ENCODE measurements at regions not wholly inside any gene's neighbourhood (a gene's known extent, or its start where the extent isn't known, plus 50 kb on each side); places are given as distances from the start of the nearest gene placed in this dataset.
"Not testable (repeated sequence)": the region's sequence is repeated elsewhere in the genome, so short reads cannot be mapped to it uniquely, and the experiment has no call there.

DNA sequence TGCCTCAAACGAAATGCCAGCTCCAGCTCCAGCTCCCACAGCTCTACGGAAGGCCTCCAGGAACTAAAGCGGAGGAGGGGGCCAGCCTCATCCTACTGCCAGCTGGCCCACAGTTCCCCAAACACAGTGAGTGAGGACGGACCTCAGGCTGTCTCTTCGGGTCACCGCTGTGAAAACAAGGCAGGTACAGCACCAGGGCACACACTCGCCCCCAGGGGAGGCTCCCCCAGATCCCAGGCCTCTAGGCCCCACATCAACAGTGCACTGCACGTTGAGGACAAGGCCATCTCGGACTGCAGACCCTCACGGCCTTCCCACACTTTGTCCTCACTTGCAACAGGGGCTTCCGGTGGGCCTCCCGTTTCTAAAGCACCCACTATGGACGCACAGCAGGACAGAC is 95.0 kb downstream of the GTF2H2C_2 start:
- CTCF ChIA-PET; H3K27me3 Mint-ChIP-seq; DNase-seq; H3K36me3 Mint-ChIP-seq; H3K4me1 Mint-ChIP-seq; H3K9me3 ChIP-seq; H3K4me3 Mint-ChIP-seq; H3K9me3 Mint-ChIP-seq; H3K27ac ChIP-seq (ENCODE audit: low read length); H3K27me3 ChIP-seq (replicated peaks in 1 of 2; ENCODE audit: control insufficient read depth in 2 of 2, extremely low read depth in 1 of 2, insufficient read depth in 2 of 2, low read length in 1 of 2); H3K4me1 ChIP-seq (ENCODE audit: control insufficient read depth in 1 of 2, extremely low read depth in 1 of 2, insufficient read depth in 2 of 2, low read length in 2 of 2); H3K27ac Mint-ChIP-seq; H3K36me3 ChIP-seq (ENCODE audit: control insufficient read depth in 2 of 2, extremely low read depth in 1 of 2, insufficient read depth in 1 of 2, low read length in 1 of 2); H3K4me3 ChIP-seq (ENCODE audit: control insufficient read depth in 1 of 2, extremely low read depth in 1 of 2, low read length in 1 of 2); ATAC-seq (replicated peaks in 1 of 4); POLR2A ChIA-PET: not testable (repeated sequence)
- no CpG with 5 or more reads among the region's 13 CpGs for WGBS (ENCODE audit: insufficient coverage)

DNA sequence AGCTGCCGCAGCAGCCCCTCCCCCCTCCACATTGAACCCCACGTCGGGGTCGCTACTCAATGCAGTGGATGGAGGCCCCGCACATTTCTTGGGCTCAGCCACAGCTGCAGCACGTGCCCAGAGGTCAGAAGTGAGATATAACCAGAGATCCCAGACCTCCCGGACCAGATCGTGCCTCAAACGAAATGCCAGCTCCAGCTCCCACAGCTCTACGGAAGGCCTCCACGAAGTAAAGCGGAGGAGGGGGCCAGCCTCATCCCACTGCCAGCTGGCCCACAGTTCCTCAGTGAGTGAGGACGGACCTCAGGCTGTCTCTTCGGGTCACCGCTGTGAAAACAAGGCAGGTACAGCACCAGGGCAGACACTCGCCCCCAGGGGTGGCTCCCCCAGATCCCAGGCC is 95.6 kb downstream of the GTF2H2C_2 start:
- H3K4me1 ChIP-seq (ENCODE audit: control insufficient read depth in 1 of 2, extremely low read depth in 1 of 2, insufficient read depth in 2 of 2, low read length in 2 of 2); H3K9me3 Mint-ChIP-seq; H3K36me3 Mint-ChIP-seq; H3K4me3 Mint-ChIP-seq; ATAC-seq (replicated peaks in 1 of 4); H3K27me3 ChIP-seq (replicated peaks in 1 of 2; ENCODE audit: control insufficient read depth in 2 of 2, extremely low read depth in 1 of 2, insufficient read depth in 2 of 2, low read length in 1 of 2); H3K27ac ChIP-seq (ENCODE audit: low read length); H3K27ac Mint-ChIP-seq; H3K4me3 ChIP-seq (ENCODE audit: control insufficient read depth in 1 of 2, extremely low read depth in 1 of 2, low read length in 1 of 2); POLR2A ChIA-PET; H3K4me1 Mint-ChIP-seq; H3K9me3 ChIP-seq; CTCF ChIA-PET; H3K27me3 Mint-ChIP-seq; H3K36me3 ChIP-seq (ENCODE audit: control insufficient read depth in 2 of 2, extremely low read depth in 1 of 2, insufficient read depth in 1 of 2, low read length in 1 of 2): not testable (repeated sequence)
- no CpG with 5 or more reads among the region's 16 CpGs for WGBS (ENCODE audit: insufficient coverage)
- peak in 1 of 35 experiments; percentile 1 for DNase-seq
